ENCODE measurements at regions not wholly inside any gene's neighbourhood (a gene's known extent, or its start where the extent isn't known, plus 50 kb on each side); places are given as distances from the start of the nearest gene placed in this dataset.
A peak's percentile ranks its signal among the peaks of the same experiment; 100 is the strongest.
"Not testable (repeated sequence)": the region's sequence is repeated elsewhere in the genome, so short reads cannot be mapped to it uniquely, and the experiment has no call there.

DNA sequence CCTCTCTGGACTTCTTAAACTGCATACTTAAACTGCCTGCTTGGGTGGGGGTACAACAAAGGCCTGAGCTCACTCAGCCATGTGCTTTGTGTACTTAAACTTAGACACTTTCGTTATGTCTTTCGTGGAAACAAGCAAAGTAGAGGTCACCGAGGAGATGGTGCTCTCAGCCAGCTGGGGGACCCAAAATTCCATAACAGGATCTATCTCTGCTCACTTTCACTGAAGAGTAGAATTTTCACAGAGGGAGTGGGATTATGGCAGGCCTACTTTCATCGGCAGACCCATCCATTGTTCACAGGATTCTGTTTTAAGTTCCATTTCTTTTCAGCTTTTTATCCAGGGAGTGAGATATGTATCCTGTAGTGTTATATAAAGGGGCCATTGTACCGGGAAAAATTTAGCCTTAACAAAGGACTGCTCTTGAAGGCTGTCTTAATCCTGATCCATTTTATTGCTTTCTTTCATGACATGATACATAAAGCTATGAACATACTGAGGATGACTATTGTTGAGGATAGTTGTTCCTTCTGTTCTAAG lies 370.0 kb upstream of the GHITM start:
- no peak for DNase-seq
- Histone ChIP-seq H3K4me3 (no peak overlapping the region), H3K27me3 (no peaks in the 10 kb centered on the region), H3K27ac (no peak overlapping the region), H3K36me3 (no peaks in the 10 kb centered on the region), H3K4me1 (no peaks in the 10 kb centered on the region), H3K9me3 (peaks cover 0 to 17% of the 10 kb centered on the region in 2 donors)
- TF ChIP-seq, protein P1, sequence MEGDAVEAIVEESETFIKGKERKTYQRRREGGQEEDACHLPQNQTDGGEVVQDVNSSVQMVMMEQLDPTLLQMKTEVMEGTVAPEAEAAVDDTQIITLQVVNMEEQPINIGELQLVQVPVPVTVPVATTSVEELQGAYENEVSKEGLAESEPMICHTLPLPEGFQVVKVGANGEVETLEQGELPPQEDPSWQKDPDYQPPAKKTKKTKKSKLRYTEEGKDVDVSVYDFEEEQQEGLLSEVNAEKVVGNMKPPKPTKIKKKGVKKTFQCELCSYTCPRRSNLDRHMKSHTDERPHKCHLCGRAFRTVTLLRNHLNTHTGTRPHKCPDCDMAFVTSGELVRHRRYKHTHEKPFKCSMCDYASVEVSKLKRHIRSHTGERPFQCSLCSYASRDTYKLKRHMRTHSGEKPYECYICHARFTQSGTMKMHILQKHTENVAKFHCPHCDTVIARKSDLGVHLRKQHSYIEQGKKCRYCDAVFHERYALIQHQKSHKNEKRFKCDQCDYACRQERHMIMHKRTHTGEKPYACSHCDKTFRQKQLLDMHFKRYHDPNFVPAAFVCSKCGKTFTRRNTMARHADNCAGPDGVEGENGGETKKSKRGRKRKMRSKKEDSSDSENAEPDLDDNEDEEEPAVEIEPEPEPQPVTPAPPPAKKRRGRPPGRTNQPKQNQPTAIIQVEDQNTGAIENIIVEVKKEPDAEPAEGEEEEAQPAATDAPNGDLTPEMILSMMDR (IDR thresholded peaks at IDR 0.05), result no peak
- no peak for ATAC-seq
- intact Hi-C loops (cut with DNase I), result no loop called here

DNA sequence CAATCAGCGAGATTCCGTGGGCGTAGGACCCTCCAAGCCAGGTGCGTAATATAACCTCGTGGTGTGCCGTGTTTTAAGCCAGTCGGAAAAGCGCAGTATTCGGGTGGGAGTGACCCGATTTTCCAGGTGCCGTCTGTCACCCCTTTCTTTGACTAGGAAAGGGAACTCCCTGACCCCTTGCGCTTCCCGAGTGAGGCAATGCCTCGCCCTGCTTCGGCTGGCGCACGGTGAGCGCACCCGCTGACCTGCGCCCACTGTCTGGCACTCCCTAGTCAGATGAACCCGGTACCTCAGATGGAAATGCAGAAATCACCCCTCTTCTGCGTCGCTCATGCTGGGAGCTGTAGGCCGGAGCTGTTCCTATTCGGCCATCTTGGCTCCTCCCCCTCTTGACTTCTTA lies 352.6 kb upstream of the GHITM start:
- intact Hi-C loops (cut with DNase I); H3K27me3 ChIP-seq; H3K4me1 ChIP-seq; ATAC-seq; H3K27ac ChIP-seq; H3K4me3 ChIP-seq; H3K36me3 ChIP-seq: not testable (repeated sequence)
- peaks cover 0 to 34% of the 10 kb centered on the region in 2 donors for H3K9me3 ChIP-seq
- DNase-seq, result peak in 1 of 4 donors; percentile 20

DNA sequence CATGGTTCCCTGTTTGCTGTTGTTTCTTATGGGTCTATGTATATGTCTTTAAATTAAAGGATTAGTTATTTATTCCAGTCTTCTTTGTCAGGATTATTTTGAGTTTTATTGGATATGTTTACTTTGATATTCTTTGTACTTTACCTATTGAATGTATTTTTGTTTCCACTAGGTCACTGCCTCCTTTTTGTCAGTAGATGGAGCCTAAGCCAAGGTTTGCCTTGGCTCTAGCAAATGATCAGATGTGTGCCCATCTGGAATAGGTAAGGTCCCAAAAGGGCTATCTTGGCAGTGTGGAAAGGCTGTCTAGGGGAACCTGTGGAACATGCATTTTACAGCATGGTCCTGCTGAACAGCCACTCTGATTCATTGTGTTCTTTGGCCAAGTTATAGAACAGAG lies 337.3 kb upstream of the GHITM start:
- ATAC-seq, result no peak
- TF ChIP-seq, protein P1 (IDR thresholded peaks at IDR 0.05), result no peak
- Histone ChIP-seq H3K27ac (no peak overlapping the region), H3K36me3 (no peaks in the 10 kb centered on the region), H3K4me3 (no peak overlapping the region), H3K9me3 (peaks cover 0 to 17% of the 10 kb centered on the region in 2 donors), H3K27me3 (no peaks in the 10 kb centered on the region), H3K4me1 (no peaks in the 10 kb centered on the region)
- DNase-seq, result no peak
- intact Hi-C loops (cut with DNase I), result no loop called here

DNA sequence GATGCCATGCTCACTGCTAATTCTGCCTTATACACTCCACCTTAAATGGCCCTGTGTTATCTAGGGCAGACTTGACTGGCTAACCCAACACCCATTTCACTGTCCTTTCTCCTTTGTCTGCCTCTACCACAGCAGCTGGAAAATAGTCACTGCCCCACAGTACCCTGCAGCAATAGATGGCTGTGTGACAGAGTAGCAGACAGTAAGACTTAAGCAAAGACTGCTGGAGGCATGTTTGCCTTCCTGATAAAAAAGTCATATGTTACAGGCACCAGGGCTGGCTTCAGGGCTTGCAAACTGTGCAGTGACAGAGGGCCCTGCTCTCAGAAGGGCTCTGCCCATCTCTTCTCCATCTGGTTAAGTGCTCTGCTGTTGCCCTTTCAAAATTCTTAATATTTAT lies 332.6 kb upstream of the GHITM start:
- DNase-seq (no peak), ATAC-seq (no peak)
- Histone ChIP-seq H3K4me1 (no peaks in the 10 kb centered on the region), H3K36me3 (no peaks in the 10 kb centered on the region), H3K27ac (no peak overlapping the region), H3K9me3 (no peaks in the 10 kb centered on the region), H3K27me3 (no peaks in the 10 kb centered on the region), H3K4me3 (no peak overlapping the region)
- TF ChIP-seq, protein P1 (IDR thresholded peaks at IDR 0.05), result no peak
- intact Hi-C loops (cut with DNase I), result no loop called here

DNA sequence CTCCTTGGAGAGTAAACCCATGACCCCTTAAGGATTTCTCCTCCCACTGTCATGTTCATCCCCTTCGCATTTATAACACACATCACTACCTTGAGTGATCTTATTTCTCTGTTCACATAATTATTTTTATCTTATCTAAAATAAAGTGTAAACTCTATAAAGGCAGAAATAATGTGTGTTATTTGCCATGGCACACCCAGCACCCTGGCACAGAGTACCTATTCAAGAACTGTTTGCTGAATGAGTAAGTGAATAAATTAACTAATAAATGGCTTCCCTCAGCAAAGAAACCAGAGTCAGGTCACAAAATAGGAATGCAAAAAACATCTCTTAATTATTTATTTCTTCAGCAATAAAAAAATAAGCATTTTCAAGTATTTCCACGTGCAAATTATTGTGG lies 330.3 kb upstream of the GHITM start:
- no peaks in the 10 kb centered on the region for H3K27me3 ChIP-seq
- TF ChIP-seq, protein P1 (IDR thresholded peaks at IDR 0.05), result no peak
- H3K4me1 ChIP-seq, result no peaks in the 10 kb centered on the region
- no peaks in the 10 kb centered on the region for H3K36me3 ChIP-seq
- H3K27ac ChIP-seq, result no peak overlapping the region
- H3K4me3 ChIP-seq, result no peak overlapping the region
- DNase-seq (no peak), ATAC-seq (no peak)
- H3K9me3 ChIP-seq, result no peaks in the 10 kb centered on the region
- intact Hi-C loops (cut with DNase I), result no loop called here

DNA sequence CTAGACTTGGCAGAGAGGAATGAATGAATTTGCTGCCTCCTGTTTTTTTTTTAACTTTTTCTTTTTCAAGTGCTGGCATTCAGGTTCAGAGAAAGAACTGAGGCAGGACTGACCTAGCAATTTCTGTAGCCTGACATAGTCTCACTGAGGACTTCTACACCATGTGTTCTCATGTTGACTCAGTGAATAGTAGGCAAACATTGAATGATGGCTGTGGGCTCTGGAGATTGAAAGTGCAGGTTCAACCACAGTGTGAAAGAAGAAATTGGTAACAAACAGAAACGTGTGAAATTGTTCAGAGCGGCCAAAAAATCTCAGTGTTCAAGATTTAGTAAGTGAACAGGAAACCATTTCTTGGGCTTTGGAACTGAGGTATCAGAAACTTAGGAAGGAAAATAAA lies 322.4 kb upstream of the GHITM start:
- Histone ChIP-seq H3K27me3 (no peaks in the 10 kb centered on the region), H3K9me3 (no peaks in the 10 kb centered on the region), H3K4me1 (no peaks in the 10 kb centered on the region), H3K36me3 (no peaks in the 10 kb centered on the region), H3K27ac (no peak overlapping the region), H3K4me3 (no peak overlapping the region)
- no peak for ATAC-seq
- TF ChIP-seq, protein P1 (IDR thresholded peaks at IDR 0.05), result no peak
- DNase-seq, result peak in 1 of 4 donors; percentile 5
- intact Hi-C loops (cut with DNase I), result no loop called here
